IPS DF 19.7 (cell line): ENCODE measurements at regions not wholly inside any gene's neighbourhood (a gene's known extent, or its start where the extent isn't known, plus 50 kb on each side); places are given as distances from the start of the nearest gene placed in this dataset.

Source experiments
- DNase-seq: peaks from one replicate; pipeline ENCODE4 v3.0.0-alpha.2; 2013; ENCODE audit warnings: low read depth, low spot score

GRCh38 chr4:67234296-67234695, 311.0 kb downstream of the CENPC start:
- no peak for DNase-seq

GRCh38 chr4:67229148-67229547, 316.2 kb downstream of the CENPC start:
- DNase-seq: no peak

DNA sequence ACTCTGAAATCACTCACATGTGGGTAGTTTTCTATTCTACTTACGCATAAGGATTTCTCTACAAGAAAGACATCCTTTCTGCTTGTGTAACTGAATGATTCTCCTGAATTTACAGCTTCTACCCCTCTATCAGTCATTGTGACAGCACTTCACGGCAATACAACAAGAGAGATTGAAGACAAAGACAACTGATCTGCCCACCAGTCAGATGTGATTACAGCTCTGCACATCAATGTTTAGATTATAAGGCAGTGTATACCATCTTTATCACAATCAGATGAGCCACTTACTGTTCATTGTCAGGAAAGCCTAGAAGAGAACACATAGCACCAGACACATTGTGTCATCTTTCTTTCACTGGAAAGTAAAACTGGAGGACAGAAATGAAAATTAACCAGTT, 324.4 kb downstream of the CENPC start:
- DNase-seq: no peak

- no peak for DNase-seq
These were observed 326.4 kb downstream of the CENPC start for GRCh38 chr4:67218883-67219282.

DNA sequence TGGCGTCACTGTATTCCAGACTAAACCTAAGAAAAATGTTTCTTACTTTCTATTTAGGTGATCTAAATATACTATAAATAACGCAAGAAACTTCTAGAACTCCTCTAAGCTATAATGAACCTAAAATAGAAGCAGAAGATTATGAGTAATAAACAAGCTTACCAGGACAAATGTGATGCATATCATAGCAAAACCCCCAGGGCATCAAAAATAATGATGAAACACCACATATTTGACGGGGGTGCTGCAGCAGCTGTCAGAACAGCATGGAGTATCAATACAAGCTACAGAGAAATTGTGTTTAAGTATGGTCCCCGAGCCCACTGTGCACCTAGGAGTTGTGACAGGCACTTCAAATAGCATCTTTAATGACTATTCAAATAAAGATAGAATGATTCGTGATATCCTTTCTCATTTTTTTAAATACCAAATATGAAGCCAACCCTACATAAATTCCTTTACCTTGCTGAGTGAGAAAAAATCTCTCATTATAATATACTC, 337.3 kb downstream of the CENPC start:
- DNase-seq: no peak

DNA sequence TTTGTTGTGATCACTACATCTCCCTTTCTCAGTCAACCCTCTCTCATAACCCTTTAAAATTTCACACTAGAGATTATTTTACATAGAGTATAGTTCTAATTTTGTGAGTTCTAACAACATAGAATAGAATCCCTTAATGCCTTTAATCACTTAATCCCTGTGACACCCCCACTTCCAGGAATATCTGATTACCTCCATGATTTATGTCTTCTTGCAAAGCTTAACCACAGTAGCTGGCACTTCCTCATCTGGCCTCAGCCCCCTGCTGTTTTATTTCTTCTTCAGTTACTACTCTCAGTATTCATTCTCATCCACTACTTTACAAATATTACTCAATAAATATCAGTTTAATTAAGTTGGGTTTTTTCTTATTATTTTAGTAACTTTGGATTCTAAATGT, 340.9 kb downstream of the CENPC start:
- DNase-seq: no peak

DNA sequence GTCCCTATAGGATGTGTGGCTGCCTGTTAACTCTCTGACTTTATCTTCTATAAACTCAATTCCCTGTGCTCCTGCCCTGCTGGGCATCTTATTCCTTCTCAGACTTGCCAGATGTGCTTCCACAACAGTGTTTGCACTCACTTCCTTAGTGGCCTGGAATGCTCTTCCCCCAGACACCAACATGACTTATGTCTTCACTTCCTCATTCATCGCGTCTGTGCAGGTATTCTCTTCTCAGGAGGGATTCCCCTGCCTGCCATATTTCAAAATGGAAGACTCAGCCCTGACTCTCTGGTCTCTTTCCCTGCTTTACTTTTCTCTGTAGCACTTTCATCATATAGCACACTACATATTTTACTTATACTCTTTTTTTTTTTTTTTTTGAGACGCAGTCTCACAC, 344.0 kb downstream of the CENPC start:
- DNase-seq: no peak

DNA sequence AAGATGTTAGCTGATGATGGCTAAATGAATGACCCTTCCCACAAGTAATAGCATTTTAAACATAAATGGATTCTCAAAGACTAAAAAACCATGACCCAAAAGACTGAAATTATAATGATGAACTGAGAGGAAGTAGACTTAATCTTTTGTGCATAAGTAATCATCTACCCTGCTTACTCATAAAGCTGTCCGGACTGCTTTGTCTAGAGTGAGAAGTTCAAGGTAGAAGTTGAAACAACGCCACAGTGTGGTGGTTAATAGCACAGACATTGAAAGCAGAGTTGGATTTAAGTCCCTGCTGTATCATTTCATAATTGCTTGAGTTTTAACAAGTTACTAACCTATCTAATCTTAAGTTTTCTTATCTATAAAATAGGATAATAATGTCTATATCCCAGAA, 346.6 kb downstream of the CENPC start:
- DNase-seq: peak; percentile 7

DNA sequence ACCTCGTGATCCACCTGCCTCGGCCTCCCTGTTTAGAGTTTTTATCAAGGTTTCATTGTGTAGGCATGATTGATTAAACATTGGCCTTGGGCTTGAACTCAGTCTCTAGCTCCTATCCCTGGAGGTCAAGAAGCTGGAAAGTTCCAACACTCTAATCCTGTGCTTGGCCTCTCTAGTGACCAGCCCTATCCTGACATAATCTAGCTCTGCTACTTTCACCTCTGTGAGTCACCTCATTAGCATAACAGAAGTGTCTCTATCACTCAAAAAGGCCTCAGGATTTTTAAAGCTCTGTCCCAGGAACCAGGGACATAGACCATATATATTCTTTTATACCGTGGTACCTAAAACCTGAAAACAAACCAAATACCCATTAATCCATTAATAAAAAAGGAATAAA, 377.5 kb downstream of the CENPC start:
- DNase-seq: peak; percentile 33

DNA sequence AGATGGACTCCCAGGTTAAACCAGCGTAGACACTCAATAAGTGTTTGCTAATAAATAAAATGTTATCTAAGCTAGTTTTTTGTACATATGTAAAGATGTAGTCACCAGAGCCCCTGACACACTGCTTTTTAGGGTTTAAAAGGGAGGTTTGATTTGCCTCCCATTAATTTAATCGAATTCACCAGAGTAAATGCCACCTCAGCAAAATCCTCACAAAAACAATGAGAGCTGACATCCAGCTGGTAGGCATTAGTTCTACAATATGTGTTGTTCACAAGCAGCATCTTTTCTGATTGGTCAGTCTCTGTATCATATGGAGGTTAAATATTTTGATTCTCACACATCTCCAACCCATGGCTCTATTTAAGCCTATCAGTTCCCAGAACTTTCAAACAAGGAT, 382.6 kb downstream of the CENPC start:
- DNase-seq: no peak

DNA sequence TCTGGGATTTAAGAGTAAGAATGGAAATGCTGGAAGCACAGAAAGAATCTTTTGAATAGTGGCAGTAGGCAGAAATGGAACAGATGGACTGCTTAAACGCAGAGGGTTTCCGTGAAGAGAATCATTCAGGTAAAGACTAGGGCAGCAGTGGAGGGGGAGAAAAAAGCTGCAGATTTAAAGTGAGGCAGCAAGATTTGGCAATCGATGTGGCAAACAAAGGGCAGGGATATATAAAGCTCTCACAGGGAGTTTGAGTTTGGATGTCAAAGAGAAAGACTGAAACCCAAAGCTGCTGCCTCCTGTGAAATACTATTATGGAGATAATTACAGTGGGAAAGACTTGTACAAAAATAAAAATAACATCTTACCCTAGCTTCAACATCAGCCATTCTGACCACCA, 384.0 kb downstream of the CENPC start:
- no peak for DNase-seq

GRCh38 chr4:67160394-67160793, 384.9 kb downstream of the CENPC start:
- DNase-seq: no peak

DNA sequence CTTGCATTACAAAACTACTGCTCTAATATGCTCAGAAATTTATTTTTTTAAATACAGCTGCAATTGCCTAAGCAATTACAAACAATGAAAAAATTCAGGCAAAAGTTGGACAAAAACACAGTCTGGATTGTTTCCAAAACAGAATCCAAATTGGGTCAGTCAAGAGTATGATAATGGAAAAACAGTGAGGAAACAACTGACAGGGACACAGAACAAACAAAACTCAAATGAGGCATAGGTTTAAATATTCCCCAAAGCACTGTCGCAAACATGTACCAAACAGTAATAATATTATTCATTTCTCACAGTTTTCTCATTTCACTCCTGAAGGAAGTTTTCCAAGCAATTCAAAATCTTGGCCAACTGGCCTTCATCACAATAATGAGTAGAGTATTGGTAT, 386.6 kb downstream of the CENPC start:
- DNase-seq: no peak

- no peak for DNase-seq
These were observed 392.3 kb downstream of the CENPC start for GRCh38 chr4:67152976-67153375.

DNA sequence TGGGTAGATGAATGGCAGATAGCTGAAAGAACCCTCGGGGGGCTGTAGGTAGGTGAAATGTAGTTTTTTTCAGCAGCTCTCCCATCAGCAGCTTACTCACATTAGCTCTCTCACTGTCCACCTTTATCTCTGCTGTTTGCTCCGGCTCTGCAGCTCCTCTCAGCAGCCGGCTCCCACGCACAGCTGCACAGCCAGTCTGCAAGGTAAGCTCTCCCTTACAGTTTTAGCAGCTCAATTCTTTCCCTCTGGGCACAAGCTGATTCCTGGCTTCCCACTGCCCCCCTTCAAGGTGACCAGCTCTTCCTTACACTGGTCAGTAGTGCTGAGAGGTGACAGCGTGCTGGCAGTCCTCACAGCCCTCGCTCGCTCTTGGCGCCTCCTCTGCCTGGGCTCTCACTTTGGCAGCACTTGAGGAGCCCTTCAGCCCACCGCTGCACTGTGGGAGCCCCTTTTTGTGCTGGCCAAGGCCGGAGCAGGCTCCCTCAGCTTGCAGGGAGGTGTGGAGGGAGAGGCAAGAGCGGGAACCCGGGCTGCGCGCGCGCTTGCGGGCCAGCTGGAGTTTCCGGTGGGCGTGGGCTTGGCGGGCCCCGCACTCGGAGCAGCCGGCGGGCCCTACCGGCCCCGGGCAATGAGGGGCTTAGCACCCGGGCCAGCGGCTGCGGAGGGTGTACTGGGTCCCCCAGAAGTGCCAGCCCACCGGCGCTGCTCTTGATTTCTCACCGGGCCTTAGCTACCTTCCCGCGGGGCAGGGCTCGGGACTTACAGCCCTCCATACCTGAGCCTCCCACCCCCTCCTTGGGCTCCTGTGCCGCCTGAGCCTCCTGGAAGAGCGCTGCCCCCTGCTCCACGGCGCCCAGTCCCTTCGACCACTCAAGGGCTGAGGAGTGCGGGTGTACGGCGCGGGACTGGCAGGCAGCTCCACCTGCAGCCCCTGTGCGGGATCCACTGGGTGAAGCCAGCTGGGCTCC, 393.6 kb downstream of the CENPC start:
- no peak for DNase-seq

- no peak for DNase-seq
These were observed 403.7 kb downstream of the CENPC start for GRCh38 chr4:67141586-67141985.

DNA sequence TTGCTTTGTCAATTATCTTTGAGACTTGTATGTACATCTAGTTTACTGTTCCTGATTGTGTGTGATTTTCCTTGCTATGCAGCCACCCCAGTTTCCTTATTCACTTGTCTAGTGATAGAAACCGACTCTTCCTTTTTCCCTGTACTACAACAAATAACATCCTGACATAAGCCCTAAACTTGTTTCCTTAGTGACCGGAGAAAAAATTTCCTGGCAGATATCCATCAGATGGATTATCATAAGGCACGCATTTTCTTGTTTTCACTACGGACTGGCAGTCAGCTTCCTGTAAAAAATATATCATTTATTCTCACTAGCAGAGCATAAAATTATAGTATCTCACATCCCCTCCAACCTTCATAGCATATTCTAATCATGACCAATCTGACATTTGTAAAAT, 410.7 kb downstream of the CENPC start:
- DNase-seq: no peak

GRCh38 chr4:67133162-67133561, 412.1 kb downstream of the CENPC start:
- DNase-seq: no peak

- DNase-seq: no peak
These were observed 414.1 kb downstream of the CENPC start for GRCh38 chr4:67131224-67131623.

- DNase-seq: no peak
These were observed 414.9 kb downstream of the CENPC start for GRCh38 chr4:67130411-67130810.

DNA sequence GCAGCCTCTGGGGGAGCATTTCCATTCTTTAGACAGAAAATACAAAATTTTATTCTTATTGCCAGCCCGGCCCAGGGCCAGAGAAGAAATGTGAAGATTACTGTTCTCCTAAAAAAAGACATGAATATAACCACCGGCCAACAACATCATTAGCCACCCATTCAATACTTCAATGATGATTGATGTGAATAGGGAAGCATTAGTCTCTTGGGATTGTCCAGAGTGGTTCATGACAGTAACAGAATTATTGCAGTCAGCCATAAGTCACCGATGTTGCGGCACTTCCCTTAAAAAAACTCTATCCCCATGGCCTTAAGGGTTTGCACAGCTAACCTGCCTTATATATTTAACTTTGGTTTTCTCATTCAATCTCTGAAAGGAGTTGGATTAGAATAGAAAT, 418.7 kb downstream of the CENPC start:
- DNase-seq: no peak

GRCh38 chr4:67125636-67126514, 419.4 kb downstream of the CENPC start:
- DNase-seq: no peak
